ENCODE measurements at regions not wholly inside any gene's neighbourhood (a gene's known extent, or its start where the extent isn't known, plus 50 kb on each side); places are given as distances from the start of the nearest gene placed in this dataset.

DNA sequence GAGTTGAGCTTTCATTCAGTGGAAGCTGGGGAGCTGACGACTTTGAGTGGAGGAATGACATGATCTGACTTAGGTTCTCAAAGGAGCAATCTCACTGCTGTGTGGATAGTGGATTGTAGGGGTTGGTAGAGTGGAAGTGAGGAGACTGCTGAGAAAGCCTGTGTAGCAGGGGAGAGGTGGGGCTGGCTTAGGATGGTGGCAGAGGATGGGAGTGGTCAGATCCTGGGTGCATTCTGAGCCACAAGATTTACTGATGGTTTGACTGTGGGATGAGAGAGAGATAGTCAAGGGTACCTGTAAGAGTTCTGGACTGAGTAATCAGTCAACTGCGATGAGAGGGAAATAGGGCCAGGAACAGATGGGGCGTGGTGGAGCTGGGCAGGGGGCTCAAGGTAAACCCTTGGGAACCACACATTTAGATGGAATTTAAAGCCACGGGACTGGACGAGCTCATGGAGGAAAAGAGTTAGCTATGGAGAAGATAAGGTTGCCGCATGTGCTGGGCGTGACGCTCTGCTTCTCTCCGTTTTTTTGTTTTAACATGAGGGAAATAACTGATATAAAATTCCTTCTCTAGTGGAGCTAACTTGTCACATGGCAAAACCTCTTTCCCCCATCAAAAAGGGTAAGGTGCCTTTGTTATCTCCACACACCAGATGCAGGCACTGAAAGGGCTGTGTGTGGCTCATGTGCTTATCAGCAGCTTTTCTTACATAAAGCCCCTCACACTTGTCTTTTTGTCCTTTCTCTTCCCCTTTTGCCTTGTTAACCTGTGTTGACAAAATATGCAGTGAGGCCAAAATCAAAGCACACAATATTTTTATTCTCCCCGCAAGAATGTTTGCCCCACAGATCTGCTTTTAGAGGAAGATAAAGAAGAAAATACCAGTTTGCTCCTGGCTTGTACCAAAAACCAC lies 379.8 kb downstream of the TSN start:
- DNase-seq, result no peak

DNA sequence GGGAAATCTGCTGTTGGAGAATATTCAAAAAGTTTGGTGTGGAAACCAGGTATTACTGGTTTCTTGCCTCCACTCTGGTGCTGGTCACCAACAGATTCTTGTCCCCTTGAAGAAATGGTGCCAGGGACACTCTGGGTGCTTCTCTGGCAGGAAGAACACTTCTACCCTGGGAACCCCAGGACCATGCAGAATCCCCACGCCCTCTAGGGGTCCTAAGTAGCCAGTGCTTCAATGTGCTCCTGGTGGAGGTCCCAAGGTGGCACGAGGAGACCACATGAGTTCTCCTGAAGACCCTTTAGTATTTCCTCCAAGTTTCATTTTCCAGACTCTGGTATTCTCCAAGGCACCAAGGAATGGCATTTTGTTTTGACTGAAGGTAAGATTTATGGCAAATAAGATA lies 380.6 kb downstream of the TSN start:
- no peak for DNase-seq

DNA sequence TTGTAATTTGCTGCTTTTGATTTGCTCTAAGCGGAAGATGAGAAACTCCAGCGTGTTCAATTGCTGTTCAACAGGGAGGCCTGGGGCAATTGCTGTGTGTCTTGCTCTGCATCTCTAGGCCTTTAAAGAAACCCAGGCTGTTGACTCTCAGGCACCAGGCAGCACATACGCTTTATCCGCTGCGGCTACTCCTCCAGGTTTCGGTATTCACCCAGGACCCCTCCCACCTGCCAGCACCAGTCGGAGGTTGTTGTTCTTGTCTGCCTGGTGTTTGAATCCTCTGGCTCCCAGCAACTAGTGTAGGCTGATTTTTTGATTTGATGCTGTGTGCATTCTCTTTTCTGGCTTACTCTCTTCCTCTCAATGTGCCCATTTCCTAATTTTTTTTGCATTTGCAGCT lies 383.1 kb downstream of the TSN start:
- no peak for DNase-seq

DNA sequence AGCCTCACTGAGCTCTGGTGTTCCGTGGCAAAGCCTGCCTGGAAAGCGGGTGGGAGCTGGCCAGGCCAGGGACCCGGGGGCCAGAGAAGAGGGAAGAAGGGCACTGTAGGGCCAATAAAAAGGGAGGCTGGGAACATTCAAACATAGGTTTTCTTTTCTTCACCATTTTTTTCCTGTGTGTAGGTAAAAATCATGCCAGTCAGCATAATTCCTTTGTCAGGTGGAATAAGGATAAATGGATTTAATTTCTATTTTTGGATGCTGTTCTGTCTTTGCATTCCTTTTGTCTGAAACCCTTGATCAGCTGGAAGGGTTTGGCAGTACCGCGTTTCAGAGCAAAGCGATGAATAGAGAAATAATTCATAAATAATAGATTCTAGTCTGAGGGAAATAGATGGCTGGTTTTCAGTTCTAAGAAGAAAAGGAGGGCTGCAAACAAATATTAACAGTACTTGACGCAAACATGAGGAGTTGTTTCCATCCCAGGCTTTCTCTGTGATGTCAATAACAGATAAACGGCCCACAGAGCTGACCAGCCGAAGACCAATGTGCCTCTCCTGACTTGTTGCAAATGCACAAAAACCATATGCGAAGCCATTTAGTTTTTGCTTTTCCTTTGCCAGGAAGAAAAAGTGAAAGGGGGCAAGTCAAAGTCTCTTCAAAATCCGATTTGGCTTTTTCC lies 384.4 kb downstream of the TSN start:
- no peak for DNase-seq

DNA sequence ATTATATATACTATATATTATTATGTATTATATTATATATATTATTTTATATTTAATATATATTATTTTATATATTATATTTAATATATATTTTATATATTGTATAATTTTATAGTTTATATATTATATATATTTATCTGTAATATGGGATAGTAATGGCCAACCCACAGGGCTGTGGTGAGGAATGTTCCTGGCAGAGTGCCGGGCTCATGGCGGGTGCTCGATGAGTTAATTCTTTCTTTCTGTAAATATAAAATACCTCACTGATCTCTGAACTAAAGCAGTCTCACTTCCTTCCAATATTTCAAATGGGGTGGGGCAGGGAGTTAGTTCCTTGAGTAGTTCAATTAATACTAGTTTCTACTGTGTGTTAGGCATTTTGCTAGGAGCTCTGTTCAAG lies 389.4 kb downstream of the TSN start:
- no peak for DNase-seq

DNA sequence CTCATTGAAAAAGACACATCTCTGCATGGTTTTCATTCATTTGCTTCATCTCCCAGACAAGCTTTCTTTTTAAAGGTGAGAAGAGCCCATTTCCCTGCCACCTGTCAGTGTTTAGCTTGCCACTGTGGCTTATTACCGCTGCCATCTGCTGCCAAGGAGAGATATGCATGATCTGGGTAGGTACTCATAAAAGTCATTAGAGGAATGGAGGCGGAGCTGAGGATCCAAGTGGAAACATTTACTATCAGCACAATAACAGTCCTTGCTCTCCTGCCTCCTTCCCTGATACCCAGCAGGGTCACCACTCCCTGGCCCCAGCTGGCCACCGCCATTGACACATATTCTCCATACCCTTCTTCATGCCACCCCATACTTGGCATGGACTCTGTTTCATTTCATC lies 390.4 kb downstream of the TSN start:
- no peak for DNase-seq

DNA sequence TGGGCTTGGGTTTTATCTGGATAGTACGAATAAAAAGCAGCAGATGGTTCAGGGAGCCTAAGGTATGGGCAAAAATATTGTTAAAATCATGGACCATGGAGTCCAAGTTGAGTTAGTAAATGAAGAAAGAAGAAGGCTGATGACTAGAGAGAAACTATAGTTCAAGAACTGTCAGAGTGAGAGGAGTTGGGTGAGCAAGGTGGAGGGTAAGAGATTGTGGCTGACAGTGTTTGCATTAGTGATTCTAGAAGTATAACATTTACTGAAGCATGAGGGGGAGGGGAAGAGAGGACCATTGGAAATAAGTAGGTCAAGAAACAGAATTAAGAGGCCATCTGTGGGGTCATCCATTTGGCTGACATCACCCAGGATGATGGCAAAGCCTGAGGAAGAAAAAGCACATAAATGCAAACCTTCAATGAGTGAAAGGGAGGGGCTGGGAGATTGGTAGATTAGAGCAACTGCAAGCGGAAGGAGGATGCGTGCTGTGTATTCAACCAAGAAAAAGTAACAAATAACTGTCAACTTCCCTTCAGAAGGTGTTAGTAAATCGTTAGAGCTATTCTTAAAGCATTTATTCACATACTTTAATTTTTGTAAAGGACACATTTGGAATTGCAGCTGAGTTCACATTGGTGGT lies 392.8 kb downstream of the TSN start:
- no peak for DNase-seq

DNA sequence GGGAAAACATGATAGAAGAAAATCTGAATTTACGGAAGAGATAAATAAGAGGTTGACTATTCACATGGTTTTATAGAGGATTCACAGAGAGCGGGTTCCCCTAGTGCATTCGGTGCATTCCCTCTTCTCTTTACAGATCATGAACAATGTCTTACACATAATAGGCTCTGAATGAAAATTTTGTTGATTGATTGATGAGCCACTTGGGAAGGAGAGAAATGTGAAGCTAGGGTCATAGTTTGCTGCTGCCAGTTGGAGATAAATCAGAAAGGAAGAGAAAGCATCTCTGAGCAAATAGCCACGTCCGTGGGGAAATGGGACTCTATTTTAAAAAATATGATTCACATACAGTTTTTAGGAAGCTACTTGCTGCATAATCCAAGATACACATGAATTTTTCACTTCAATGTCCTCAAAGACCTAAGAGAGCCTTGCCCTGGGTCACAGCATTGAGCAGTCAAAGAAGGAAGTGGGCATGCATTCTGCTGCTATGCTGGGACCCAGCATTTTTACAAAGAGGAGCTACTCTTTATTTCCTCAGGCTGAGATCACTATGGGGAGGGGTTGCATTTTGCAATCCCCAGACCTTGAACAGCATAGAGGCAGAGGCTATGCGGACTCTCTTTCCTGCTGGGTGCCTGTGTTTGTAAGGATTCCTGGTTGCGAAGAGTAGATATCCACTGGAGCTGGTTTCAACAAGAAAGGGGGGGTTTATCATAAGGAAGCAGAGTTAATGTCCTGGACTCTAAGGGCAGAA lies 395.3 kb downstream of the TSN start:
- DNase-seq, result no peak

DNA sequence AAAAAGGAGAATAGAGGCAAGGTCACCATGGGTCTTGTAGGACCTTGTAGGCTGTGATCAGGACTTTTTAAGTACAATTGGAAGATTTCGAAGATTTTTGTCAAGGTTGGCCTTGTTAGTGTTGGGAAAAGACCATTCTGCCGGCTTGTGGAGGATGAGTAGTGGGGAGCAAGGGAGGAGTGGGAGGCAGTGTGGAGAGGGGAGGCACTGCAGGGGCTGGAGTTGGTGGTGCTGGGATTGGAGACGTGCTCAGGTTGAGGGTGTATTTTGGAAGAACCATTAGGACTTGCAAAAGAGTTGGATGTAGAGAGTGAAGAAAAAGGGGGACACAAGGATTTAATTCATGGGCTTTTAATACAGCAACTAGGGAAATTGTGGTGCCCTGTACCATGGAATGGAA lies 397.1 kb downstream of the TSN start:
- DNase-seq, result no peak

DNA sequence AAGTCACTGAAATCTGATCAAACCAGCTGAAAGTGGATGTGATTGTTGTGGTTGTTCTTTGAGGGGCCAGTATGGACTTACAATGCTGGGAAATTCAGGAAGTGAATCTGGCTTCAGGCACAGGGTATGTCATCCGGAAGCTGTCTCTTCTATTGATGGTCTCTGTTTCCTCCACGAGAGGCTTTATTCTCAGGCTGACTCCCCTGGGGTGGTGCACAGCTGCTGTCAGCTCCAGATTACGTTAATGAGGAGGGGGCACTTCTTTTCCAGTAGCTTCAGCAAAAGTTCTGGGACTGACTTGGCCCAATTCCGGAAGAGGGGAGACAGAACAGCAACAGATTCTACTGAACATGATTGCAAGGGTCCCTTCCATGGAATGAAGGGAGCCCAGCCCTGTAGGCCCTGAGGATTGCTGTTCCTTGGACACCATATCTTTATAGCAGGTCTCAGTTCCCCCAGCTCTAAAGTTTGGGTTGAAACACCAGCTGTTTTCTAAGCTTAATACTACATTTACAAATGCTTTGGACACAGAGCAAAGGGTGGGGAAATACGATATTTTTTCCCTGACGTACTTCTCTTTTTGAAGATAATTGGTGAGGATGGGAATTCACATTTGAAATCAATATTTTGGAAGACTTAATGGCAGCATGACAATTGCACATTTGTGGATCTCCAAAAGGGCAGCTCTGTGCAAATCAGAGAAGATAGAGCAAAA lies 400.9 kb downstream of the TSN start:
- DNase-seq, result no peak

DNA sequence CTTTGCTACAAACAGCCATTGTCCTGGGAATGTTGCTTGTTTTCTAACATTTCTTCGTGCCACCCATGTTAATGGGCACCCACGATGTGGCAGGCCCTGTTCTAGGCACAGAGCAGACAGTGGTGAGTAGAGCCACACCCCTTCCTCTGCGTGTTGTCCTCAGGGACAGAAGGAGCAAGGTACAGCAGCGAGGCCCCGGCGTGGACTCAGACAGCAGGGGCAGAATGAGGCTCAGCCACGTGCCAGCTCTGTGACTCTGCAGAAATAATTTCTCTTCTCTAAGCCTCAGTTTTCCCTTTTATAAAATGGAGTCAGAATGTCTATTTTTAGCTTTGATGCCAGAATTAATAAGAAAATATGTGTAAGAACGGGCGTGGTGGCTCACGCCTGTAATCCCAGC lies 401.7 kb downstream of the TSN start:
- no peak for DNase-seq

DNA sequence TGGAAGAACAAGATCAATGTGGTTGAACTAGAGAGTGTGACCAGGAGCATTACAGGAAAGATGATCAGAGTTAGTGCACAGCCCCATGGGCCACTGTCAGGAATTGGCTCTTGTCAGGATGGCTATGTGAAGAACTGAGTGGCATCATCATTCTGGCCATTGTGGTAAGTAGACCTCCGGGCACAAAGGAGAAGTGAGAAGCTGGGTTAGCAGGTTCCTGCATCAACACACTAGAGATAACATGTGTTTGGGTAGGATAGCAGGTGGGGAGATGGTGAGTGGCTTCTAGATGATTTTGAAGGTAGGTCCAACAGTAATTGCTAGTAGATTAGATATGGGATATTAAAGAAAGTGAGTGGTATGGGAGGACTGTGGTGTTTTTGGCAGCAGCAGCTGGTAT lies 408.2 kb downstream of the TSN start:
- no peak for DNase-seq

DNA sequence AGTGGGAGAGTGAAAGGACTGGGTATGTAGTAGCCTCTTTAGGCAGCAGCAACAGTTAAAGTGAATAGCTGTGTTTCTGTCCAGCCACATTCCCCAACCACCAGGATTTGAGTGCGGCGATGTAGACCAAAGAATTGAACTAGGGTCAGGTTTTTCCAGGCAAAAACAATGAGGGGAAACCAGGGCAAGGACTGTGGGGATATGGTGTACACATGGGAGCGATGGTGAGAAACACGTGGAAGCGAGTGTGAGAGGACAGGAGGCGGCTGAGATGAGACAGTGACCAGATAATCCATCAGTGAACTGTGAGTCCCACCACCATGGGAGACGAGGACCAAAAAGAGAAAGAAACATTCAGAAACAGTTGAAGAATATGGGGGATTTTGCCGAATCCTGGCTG lies 409.5 kb downstream of the TSN start:
- DNase-seq, result no peak

DNA sequence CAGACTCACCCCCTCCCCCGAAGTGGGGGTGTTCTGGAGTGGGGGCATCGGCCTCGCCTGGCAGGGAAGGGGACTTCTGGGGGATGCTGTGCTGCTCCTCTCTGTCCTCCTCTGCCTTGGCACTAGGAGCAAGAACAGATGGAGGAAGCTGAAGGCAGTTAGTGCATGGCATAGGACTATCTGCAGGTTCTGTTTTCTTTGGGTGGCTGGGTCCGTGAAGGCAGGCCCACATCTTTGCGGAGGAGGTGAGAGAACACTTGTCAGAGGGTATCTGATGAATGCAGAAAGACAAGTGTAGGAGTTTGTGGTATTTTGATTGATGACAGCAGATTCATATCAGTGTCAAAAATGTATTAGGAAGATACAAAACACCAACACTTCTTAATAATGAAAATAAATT lies 411.4 kb downstream of the TSN start:
- peak in 1 of 2 donors; percentile 18 for DNase-seq

DNA sequence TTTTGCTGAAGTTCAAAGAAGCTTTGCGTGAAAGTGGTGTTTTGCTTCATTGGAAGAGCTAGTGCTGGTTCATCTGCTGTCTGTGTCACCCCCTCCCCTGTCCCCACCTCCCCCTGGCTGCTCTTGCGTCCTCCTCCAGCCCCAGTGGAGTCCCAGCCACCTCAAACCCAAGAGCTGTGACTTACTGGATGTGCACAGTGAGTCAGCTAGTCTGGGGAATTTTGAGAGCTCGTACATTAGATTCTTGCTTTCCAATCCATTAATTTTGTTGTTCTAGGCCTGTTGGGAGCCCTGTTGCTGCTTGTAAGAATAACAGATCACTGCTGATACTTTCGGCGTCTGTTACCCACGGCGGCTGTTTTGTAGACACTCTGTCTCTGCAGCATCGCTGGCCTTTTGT lies 412.1 kb downstream of the TSN start:
- DNase-seq, result no peak

DNA sequence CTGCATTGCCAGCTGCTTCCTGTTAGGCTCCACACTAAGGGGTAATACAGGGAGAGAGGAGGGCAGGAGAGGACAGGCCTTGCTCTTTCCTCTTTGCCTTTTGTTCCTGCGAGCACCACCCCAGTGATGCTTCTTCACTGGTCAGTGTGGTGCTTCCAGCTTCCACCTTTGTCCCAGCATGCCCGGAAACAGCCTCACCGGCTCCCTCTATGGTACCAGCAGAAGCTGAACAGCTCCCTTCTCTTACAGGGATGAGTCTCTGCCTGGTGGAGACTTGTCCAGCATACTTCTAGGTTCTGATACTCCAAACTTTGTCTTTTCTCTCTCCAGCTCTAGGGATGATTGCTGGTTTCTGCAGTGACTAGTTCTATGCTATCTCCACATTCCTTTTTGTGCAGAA lies 413.3 kb downstream of the TSN start:
- no peak for DNase-seq

DNA sequence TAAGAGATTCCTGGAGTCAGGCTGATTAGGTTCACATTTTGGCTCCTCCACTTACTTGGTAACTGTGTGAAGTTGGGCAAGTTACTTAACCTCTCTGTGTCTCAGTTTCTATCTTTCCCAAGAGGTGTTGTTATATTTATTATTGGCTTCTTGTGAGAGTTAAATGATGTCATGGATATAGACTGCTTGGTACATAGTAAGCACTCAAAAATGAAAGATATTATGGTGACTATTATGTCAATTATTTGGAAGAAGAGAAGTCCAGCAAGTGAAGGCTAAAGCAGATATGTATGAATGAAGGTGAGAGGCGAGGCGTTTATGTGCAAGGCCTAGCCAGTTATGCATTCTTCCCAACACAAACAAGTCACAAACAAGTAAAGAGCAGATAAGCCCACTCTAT lies 417.4 kb downstream of the TSN start:
- no peak for DNase-seq

DNA sequence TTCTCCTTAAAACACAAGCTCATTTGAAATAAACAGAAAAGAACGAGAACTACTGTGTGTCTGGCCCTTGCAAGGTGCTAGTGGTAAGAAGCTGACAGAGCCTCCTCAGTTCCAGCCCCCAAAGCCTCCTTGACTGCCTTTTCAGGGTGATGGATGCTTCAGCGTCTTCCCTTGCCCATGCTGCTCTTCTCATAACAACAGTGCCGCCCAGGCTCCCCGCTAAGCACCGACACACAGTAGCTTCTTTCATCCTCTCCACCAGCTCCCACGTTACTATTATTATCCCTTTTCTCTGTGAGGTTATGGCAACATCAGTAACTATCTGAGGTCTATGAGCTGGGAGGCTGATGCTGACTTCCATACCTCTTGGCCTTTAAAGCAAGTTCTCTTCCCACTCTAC lies 418.6 kb downstream of the TSN start:
- DNase-seq, result no peak

DNA sequence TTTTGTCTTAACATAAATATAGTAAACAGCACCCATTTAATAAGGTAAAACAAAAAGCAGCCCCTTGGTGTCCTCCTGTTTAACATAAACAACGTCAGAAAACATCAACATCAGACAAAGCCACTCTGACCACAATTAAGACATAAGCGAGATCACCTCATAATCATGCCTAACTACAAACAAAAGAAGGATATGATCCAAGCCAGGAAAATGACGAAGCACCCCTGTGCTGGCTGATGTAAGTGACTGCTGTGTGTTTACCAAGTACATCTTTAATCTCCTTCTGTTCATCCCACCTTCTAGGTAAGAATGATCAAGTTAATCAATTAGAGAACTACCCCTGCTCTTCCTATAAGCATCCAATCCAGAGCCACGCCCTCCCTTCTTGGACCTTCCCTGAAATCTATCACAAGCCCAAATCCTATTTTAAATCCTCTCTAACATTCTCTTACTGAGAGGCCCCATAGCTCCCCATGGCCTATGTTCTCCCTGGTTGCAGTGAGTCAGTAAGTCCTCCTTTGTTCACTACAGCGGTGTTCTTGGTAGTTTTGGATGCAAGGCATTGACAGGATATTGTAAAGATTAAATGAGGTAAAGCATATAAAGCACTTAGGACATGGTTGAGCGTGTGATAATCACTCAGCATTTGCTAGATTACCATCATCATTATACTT lies 424.2 kb downstream of the TSN start:
- no peak for DNase-seq

DNA sequence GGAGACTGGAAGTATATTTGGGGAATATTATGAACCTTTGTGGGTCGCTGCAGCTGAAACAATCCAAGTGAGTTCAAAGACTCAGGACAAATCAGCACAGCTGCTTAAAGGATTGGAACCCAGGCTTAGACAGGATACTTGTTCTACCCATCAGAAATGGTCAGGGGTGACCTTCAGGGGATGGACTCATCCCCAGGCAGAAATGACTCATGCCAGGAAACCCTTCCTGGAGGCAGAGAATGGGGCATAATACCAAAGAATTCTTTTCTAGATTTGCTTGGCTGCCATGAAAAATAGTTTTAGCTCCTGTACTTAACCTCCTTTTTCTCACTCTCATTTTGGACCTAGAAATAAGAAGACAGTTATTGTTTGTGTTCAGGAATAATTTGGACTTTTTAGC lies 425.5 kb downstream of the TSN start:
- DNase-seq, result no peak

DNA sequence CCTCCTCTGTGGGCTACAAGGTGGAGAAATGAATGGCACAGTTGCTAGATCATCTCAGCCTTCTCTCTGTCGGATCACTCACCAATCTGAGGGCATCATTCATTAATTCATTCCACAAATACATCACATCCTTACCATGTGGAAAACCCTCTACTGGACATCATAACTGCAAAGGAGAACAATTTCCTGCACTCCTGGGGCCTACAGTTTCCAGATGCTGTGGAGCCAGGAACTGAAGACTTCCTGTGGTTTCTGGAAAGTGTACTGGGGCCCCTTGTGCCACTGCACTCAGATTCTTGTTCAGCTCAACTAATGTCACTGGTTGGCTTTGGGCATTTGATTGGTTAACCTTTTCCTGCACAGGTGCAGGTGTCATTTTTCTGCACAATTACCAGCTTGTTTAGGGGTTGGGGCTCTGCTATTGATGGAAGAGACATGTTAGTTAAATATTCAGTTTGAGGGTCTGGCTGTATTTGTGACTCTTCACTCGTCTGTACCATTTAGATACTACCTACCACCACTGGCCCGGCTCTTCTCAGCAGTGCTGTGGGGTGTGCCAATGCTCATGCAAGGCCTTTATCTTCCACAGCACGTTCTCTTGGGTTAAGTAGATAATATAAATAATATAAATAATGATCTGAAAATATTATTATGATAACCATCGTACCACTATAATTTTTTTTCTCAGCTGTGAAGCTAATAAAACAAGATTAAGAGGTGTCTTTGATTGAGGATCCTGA lies 427.3 kb downstream of the TSN start:
- DNase-seq, result no peak
